ENCODE measurements at regions not wholly inside any gene's neighbourhood (a gene's known extent, or its start where the extent isn't known, plus 50 kb on each side); places are given as distances from the start of the nearest gene placed in this dataset.

DNA sequence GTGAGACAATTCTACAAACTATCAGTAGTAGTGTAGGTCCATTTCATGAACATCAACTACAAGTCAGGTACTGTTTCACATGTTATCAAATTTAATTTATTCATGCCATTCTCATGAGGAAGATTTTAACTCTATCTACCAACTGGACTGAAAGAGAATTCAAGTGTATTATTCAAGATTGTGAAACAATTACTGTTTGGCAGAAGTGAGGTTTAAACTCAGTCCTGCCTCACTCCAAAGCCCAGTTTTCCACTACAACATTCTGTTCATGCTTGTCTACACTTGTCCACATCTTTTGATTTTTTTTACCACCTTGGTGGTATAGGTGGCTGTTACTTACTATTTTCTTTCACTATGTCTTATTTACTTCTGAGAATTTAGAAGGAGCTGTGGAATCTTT, 272.9 kb downstream of the TGFB2 start:
- no peaks in the 10 kb centered on the region for H3K79me2 ChIP-seq (ENCODE audit: insufficient read depth, low read length)
- no peak overlapping the region for H3K27ac ChIP-seq (ENCODE audit: low read depth in 1 of 2, low read length in 2 of 2)
- no peak overlapping the region for H3K4me2 ChIP-seq (replicated peaks; ENCODE audit: extremely low read depth, low read length, poor library complexity, severe bottlenecking)
- no peak overlapping the region for H3K27ac Mint-ChIP-seq
- H3K4me3 Mint-ChIP-seq, result no peak overlapping the region
- H3K27me3 ChIP-seq (ENCODE audit: control insufficient read depth in 2 of 2, insufficient read depth in 2 of 2, low read length in 2 of 2), result no peaks in the 10 kb centered on the region
- H3K4me3 ChIP-seq (replicated peaks in 1 of 3; ENCODE audit: low read depth in 2 of 3, low read length in 3 of 3), result no peak overlapping the region
- no peak for DNase-seq
- peaks cover 0 to 7% (median 2%) of the 10 kb centered on the region in 7 donors for H3K9me3 Mint-ChIP-seq
- H3K36me3 ChIP-seq (replicated peaks in 1 of 2; ENCODE audit: control insufficient read depth in 1 of 2, insufficient read depth in 2 of 2, low read length in 2 of 2), result no peaks in the 10 kb centered on the region
- no peaks in the 10 kb centered on the region for H4K20me1 ChIP-seq (ENCODE audit: insufficient read depth, low read length)
- H3K36me3 Mint-ChIP-seq, result no peaks in the 10 kb centered on the region
- no peaks in the 10 kb centered on the region for H3K9me3 ChIP-seq (replicated peaks in 1 of 2; ENCODE audit: control insufficient read depth in 1 of 2, insufficient read depth in 1 of 2, low read length in 2 of 2)
- no peaks in the 10 kb centered on the region for H3K27me3 Mint-ChIP-seq (ENCODE audit: low read depth in 3 of 3)
- intact Hi-C loops (cut with micrococcal nuclease), result no loop called here
- H2AFZ ChIP-seq (ENCODE audit: insufficient read depth, low read depth, low read length, poor library complexity, severe bottlenecking), result no peak overlapping the region
- H3K4me1 ChIP-seq (ENCODE audit: control insufficient read depth in 1 of 2, insufficient read depth in 2 of 2, low read length in 2 of 2), result no peaks in the 10 kb centered on the region
- TF ChIP-seq, protein P1, sequence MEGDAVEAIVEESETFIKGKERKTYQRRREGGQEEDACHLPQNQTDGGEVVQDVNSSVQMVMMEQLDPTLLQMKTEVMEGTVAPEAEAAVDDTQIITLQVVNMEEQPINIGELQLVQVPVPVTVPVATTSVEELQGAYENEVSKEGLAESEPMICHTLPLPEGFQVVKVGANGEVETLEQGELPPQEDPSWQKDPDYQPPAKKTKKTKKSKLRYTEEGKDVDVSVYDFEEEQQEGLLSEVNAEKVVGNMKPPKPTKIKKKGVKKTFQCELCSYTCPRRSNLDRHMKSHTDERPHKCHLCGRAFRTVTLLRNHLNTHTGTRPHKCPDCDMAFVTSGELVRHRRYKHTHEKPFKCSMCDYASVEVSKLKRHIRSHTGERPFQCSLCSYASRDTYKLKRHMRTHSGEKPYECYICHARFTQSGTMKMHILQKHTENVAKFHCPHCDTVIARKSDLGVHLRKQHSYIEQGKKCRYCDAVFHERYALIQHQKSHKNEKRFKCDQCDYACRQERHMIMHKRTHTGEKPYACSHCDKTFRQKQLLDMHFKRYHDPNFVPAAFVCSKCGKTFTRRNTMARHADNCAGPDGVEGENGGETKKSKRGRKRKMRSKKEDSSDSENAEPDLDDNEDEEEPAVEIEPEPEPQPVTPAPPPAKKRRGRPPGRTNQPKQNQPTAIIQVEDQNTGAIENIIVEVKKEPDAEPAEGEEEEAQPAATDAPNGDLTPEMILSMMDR (IDR thresholded peaks at IDR 0.05), result no peak
- H3K4me1 Mint-ChIP-seq, result no peaks in the 10 kb centered on the region
- H3K9ac ChIP-seq (ENCODE audit: insufficient read depth, low read length, poor library complexity, severe bottlenecking), result no peak overlapping the region

DNA sequence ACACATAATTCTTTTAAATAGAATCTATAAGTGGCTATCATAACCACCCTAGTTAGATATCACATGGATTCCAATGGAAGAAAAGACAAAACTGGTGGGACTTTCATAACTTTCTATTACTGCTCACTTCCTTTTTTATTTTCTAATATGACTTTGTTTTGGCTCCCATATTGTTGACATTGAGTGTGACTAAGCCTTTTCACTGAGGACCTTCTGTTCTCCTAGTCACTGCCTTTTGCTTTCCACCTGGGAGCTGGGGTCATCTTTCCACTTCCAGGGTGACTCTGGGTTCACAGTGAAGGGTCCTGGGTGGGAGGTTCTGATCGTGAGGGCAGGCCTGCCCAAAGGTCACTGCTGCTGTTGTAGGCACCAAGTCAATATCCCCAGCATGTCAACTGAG, 275.8 kb downstream of the TGFB2 start:
- H3K79me2 ChIP-seq (ENCODE audit: insufficient read depth, low read length), result no peaks in the 10 kb centered on the region
- H3K9me3 ChIP-seq (replicated peaks in 1 of 2; ENCODE audit: control insufficient read depth in 1 of 2, insufficient read depth in 1 of 2, low read length in 2 of 2), result no peaks in the 10 kb centered on the region
- intact Hi-C loops (cut with micrococcal nuclease), result no loop called here
- TF ChIP-seq, protein P1 (IDR thresholded peaks at IDR 0.05), result no peak
- H4K20me1 ChIP-seq (ENCODE audit: insufficient read depth, low read length), result no peaks in the 10 kb centered on the region
- Mint-ChIP-seq H3K27ac (peak overlapping the region in 1 of 7 donors; percentile 71), H3K27me3 (ENCODE audit: low read depth in 3 of 3) (no peaks in the 10 kb centered on the region), H3K4me1 (no peaks in the 10 kb centered on the region), H3K9me3 (peaks cover 0 to 7% (median 3%) of the 10 kb centered on the region in 7 donors), H3K36me3 (no peaks in the 10 kb centered on the region), H3K4me3 (no peak overlapping the region)
- H3K27me3 ChIP-seq (ENCODE audit: control insufficient read depth in 2 of 2, insufficient read depth in 2 of 2, low read length in 2 of 2), result no peaks in the 10 kb centered on the region
- no peak overlapping the region for H2AFZ ChIP-seq (ENCODE audit: insufficient read depth, low read depth, low read length, poor library complexity, severe bottlenecking)
- H3K4me2 ChIP-seq (replicated peaks; ENCODE audit: extremely low read depth, low read length, poor library complexity, severe bottlenecking), result no peak overlapping the region
- no peak for DNase-seq
- no peak overlapping the region for H3K9ac ChIP-seq (ENCODE audit: insufficient read depth, low read length, poor library complexity, severe bottlenecking)
- no CpG with 5 or more reads among the region's 1 CpG for WGBS (ENCODE audit: insufficient coverage)
- no peak overlapping the region for H3K4me3 ChIP-seq (replicated peaks in 1 of 3; ENCODE audit: low read depth in 2 of 3, low read length in 3 of 3)
- no peak overlapping the region for H3K27ac ChIP-seq (ENCODE audit: low read depth in 1 of 2, low read length in 2 of 2)
- H3K4me1 ChIP-seq (ENCODE audit: control insufficient read depth in 1 of 2, insufficient read depth in 2 of 2, low read length in 2 of 2), result no peaks in the 10 kb centered on the region
- H3K36me3 ChIP-seq (replicated peaks in 1 of 2; ENCODE audit: control insufficient read depth in 1 of 2, insufficient read depth in 2 of 2, low read length in 2 of 2), result no peaks in the 10 kb centered on the region
